ENCODE measurements at regions not wholly inside any gene's neighbourhood (a gene's known extent, or its start where the extent isn't known, plus 50 kb on each side); places are given as distances from the start of the nearest gene placed in this dataset.

GRCh38 chr14:54086767-54087166 is 130.1 kb upstream of the BMP4 start:
- in situ Hi-C loops (cut with MboI; ENCODE audit: low pct_unique_long_range_greater_than_20kb, low sequenced_read_pairs): no loop called here

GRCh38 chr14:54087376-54087775 is 130.8 kb upstream of the BMP4 start:
- in situ Hi-C loops (cut with MboI; ENCODE audit: low pct_unique_long_range_greater_than_20kb, low sequenced_read_pairs): no loop called here
- DNase-seq: no peak

More at GRCh38 chr14:54086767-54087166, 130.1 kb upstream of the BMP4 start:
- no peak for DNase-seq

GRCh38 chr14:54088271-54088670 is 131.6 kb upstream of the BMP4 start:
- in situ Hi-C loops (cut with MboI; ENCODE audit: low pct_unique_long_range_greater_than_20kb, low sequenced_read_pairs): no loop called here
- DNase-seq: no peak

GRCh38 chr14:54090274-54090673 is 133.6 kb upstream of the BMP4 start:
- no peak for DNase-seq
- in situ Hi-C loops (cut with MboI; ENCODE audit: low pct_unique_long_range_greater_than_20kb, low sequenced_read_pairs): no loop called here

- in situ Hi-C loops (cut with MboI; ENCODE audit: low pct_unique_long_range_greater_than_20kb, low sequenced_read_pairs): no loop called here
- DNase-seq: no peak
Measured at GRCh38 chr14:54094765-54095164, 138.1 kb upstream of the BMP4 start.

GRCh38 chr14:54098536-54098935 is 141.9 kb upstream of the BMP4 start:
- no peak for DNase-seq
- in situ Hi-C loops (cut with MboI; ENCODE audit: low pct_unique_long_range_greater_than_20kb, low sequenced_read_pairs): no loop called here

- in situ Hi-C loops (cut with MboI; ENCODE audit: low pct_unique_long_range_greater_than_20kb, low sequenced_read_pairs): no loop called here
- DNase-seq: no peak
Measured at GRCh38 chr14:54102051-54102456, 145.4 kb upstream of the BMP4 start.

- in situ Hi-C loops (cut with MboI; ENCODE audit: low pct_unique_long_range_greater_than_20kb, low sequenced_read_pairs): no loop called here
- no peak for DNase-seq
Measured at GRCh38 chr14:54102530-54102929, 145.9 kb upstream of the BMP4 start.

- no peak for DNase-seq
- in situ Hi-C loops (cut with MboI; ENCODE audit: low pct_unique_long_range_greater_than_20kb, low sequenced_read_pairs): no loop called here
Measured at GRCh38 chr14:54104601-54105145, 148.0 kb upstream of the BMP4 start.

GRCh38 chr14:54105406-54105805 is 148.8 kb upstream of the BMP4 start:
- no peak for DNase-seq
- in situ Hi-C loops (cut with MboI; ENCODE audit: low pct_unique_long_range_greater_than_20kb, low sequenced_read_pairs): no loop called here

- no peak for DNase-seq
- in situ Hi-C loops (cut with MboI; ENCODE audit: low pct_unique_long_range_greater_than_20kb, low sequenced_read_pairs): no loop called here
Measured at GRCh38 chr14:54105898-54106297, 149.3 kb upstream of the BMP4 start.

- no peak for DNase-seq
- in situ Hi-C loops (cut with MboI; ENCODE audit: low pct_unique_long_range_greater_than_20kb, low sequenced_read_pairs): no loop called here
Measured at GRCh38 chr14:54106661-54107377, 150.2 kb upstream of the BMP4 start.

GRCh38 chr14:54108481-54109471 is 152.2 kb upstream of the BMP4 start:
- in situ Hi-C loops (cut with MboI; ENCODE audit: low pct_unique_long_range_greater_than_20kb, low sequenced_read_pairs): no loop called here
- DNase-seq: no peak

- no peak for DNase-seq
- in situ Hi-C loops (cut with MboI; ENCODE audit: low pct_unique_long_range_greater_than_20kb, low sequenced_read_pairs): no loop called here
Measured at GRCh38 chr14:54109521-54110120, 153.0 kb upstream of the BMP4 start.

- in situ Hi-C loops (cut with MboI; ENCODE audit: low pct_unique_long_range_greater_than_20kb, low sequenced_read_pairs): no loop called here
- no peak for DNase-seq
Measured at GRCh38 chr14:54114941-54115340, 158.3 kb upstream of the BMP4 start.

- no peak for DNase-seq
- in situ Hi-C loops (cut with MboI; ENCODE audit: low pct_unique_long_range_greater_than_20kb, low sequenced_read_pairs): no loop called here
Measured at GRCh38 chr14:54116198-54116885, 159.7 kb upstream of the BMP4 start.

GRCh38 chr14:54116972-54117371 is 160.3 kb upstream of the BMP4 start:
- in situ Hi-C loops (cut with MboI; ENCODE audit: low pct_unique_long_range_greater_than_20kb, low sequenced_read_pairs): no loop called here

GRCh38 chr14:54117396-54117795 is 160.8 kb upstream of the BMP4 start:
- in situ Hi-C loops (cut with MboI; ENCODE audit: low pct_unique_long_range_greater_than_20kb, low sequenced_read_pairs): no loop called here
- no peak for DNase-seq

More at GRCh38 chr14:54116972-54117371, 160.3 kb upstream of the BMP4 start:
- no peak for DNase-seq

GRCh38 chr14:54117924-54118323 is 161.3 kb upstream of the BMP4 start:
- in situ Hi-C loops (cut with MboI; ENCODE audit: low pct_unique_long_range_greater_than_20kb, low sequenced_read_pairs): no loop called here
- no peak for DNase-seq

Measured in KBM-7 (cell line).